Kidney tubule cell (primary cell): ENCODE measurements at regions not wholly inside any gene's neighbourhood (a gene's known extent, or its start where the extent isn't known, plus 50 kb on each side); places are given as distances from the start of the nearest gene placed in this dataset.
A peak's percentile ranks its signal among the peaks of the same experiment; 100 is the strongest.

Experiments used
- DNase-seq: peaks from one replicate; pipeline ENCODE4 v3.0.0-alpha.2; 2018; ENCODE audit warnings: low spot score

GRCh38 chr18:23387265-23387664, 65.8 kb upstream of the RIOK3 start:
- no peak for DNase-seq

GRCh38 chr18:23388357-23388756, 64.7 kb upstream of the RIOK3 start:
- DNase-seq: no peak

GRCh38 chr18:23391156-23391555, 61.9 kb upstream of the RIOK3 start:
- DNase-seq: no peak

- no peak for DNase-seq
Measured at GRCh38 chr18:23397907-23398306, 55.2 kb upstream of the RIOK3 start.

- no peak for DNase-seq
Measured at GRCh38 chr18:23398401-23398800, 54.7 kb upstream of the RIOK3 start.

GRCh38 chr18:23399067-23399466, 54.0 kb upstream of the RIOK3 start:
- no peak for DNase-seq

- no peak for DNase-seq
Measured at GRCh38 chr18:23400918-23401317, 52.2 kb upstream of the RIOK3 start.

- DNase-seq: peak; percentile 97
Measured at GRCh38 chr18:23401400-23402347, 51.4 kb upstream of the RIOK3 start.
